Testis (tissue), 2 donors: ENCODE measurements at regions not wholly inside any gene's neighbourhood (a gene's known extent, or its start where the extent isn't known, plus 50 kb on each side); places are given as distances from the start of the nearest gene placed in this dataset.

ENCODE experiments used
- CTCF ChIP-seq, 3 experiments: fragments of 450-650 bp in 2 of 3; fragments of 200-600 bp in 1 of 3; sonication (generic) in 1 of 3; IDR thresholded peaks; one replicate each; pipeline ENCODE4 v1.5.1; 2016 to 2019; ENCODE audit warnings: antibody characterized with exemption in 3 of 3, mild to moderate bottlenecking in 2 of 3, moderate library complexity in 1 of 3
- POLR2A ChIP-seq: fragments of 450-650 bp; IDR thresholded peaks from one replicate; pipeline ENCODE4 v1.6.1; 2017; ENCODE audit warnings: antibody characterized with exemption, mild to moderate bottlenecking, moderate library complexity

- TF ChIP-seq CTCF (IDR thresholded peaks at IDR 0.05) (no peak), POLR2A (no peak)
These were observed 119.0 kb upstream of the PRSS16 start for GRCh38 chr6:27128311-27129094.
